SU-DHL-6 (cell line): ENCODE measurements at regions not wholly inside any gene's neighbourhood (a gene's known extent, or its start where the extent isn't known, plus 50 kb on each side); places are given as distances from the start of the nearest gene placed in this dataset.

Experiments
- H2AFZ ChIP-seq: fragments of 200-600 bp; sonication (generic); 2 replicates; pipeline ENCODE4 v1.6.1; 2014; ENCODE audit warnings: low read depth, mild to moderate bottlenecking, moderate library complexity, mixed read lengths, antibody characterized with exemption, low read length; ENCODE audit not compliant: severe bottlenecking
- H3F3A ChIP-seq: fragments of 200-600 bp; shearing (Covaris generic); 2 replicates; pipeline ENCODE4 v1.6.0; 2016; ENCODE audit warnings: antibody characterized with exemption, mild to moderate bottlenecking; ENCODE audit not compliant: insufficient read depth
- H3K27ac ChIP-seq: fragments of 200-600 bp; sonication (generic); 2 replicates; pipeline ENCODE4 v1.5.1; 2016; ENCODE audit warnings: low read depth, mild to moderate bottlenecking, low read length, moderate library complexity, mixed read lengths
- H3K27me3 ChIP-seq: fragments of 200-600 bp; sonication (generic), shearing (Covaris generic); 2 replicates; pipeline ENCODE4 v1.6.0; 2014; ENCODE audit warnings: mild to moderate bottlenecking, low read length
- H3K36me3 ChIP-seq: fragments of 200-600 bp; sonication (generic); 2 replicates; pipeline ENCODE4 v1.6.1; 2014; ENCODE audit warnings: mild to moderate bottlenecking, low read length, mixed read lengths
- H3K4me2 ChIP-seq: fragments of 300-600, 200-600 bp; shearing (Covaris generic), sonication (generic); 2 replicates; pipeline ENCODE4 v1.6.0; 2014; ENCODE audit warnings: low read length, low read depth, mild to moderate bottlenecking; ENCODE audit not compliant: poor library complexity, severe bottlenecking
- H3K4me3 ChIP-seq: fragments of 200-600 bp; sonication (generic); 2 replicates; pipeline ENCODE4 v1.5.1; 2014; ENCODE audit warnings: antibody characterized with exemption, low read length, mild to moderate bottlenecking, mixed read lengths; ENCODE audit not compliant: insufficient read depth, poor library complexity, severe bottlenecking
- H3K79me2 ChIP-seq: fragments of 200-600 bp; sonication (generic); 2 replicates; pipeline ENCODE4 v1.6.1; 2014; ENCODE audit warnings: mild to moderate bottlenecking, low read length, moderate library complexity; ENCODE audit not compliant: insufficient read depth
- H3K9ac ChIP-seq: fragments of 200-600 bp; sonication (generic); 2 replicates; pipeline ENCODE4 v1.7.0; 2014; ENCODE audit warnings: mild to moderate bottlenecking, low read length
- H3K9me2 ChIP-seq: fragments of 200-600 bp; sonication (generic); replicated peaks from 2 replicates; pipeline ENCODE4 v1.6.1; 2014; ENCODE audit warnings: low read length; ENCODE audit not compliant: insufficient read depth
- H3K9me3 ChIP-seq: fragments of 200-600 bp; sonication (generic); 2 replicates; pipeline ENCODE4 v1.6.1; 2014; ENCODE audit warnings: low read length, mixed read lengths; ENCODE audit not compliant: insufficient read depth
- H4K20me1 ChIP-seq: fragments of 200-600 bp; sonication (generic); 2 replicates; pipeline ENCODE4 v1.6.1; 2014; ENCODE audit warnings: low read depth, mild to moderate bottlenecking, antibody characterized with exemption, low read length, moderate library complexity, mixed read lengths
- CTCF ChIP-seq: fragments of 200-600 bp; sonication (generic); IDR thresholded peaks from one replicate; pipeline ENCODE4 v1.5.1; 2017; ENCODE audit warnings: antibody characterized with exemption, mild to moderate bottlenecking, low read length, moderate library complexity; ENCODE audit not compliant: insufficient read depth, poor library complexity, severe bottlenecking
- EZH2phosphoT487 ChIP-seq: fragments of 200-600 bp; sonication (generic), shearing (Covaris generic); conservative IDR thresholded peaks from 2 replicates; pipeline ENCODE4 v1.6.1; 2018; ENCODE audit warnings: mild to moderate bottlenecking, antibody characterized with exemption, low read length, moderate library complexity, mixed read lengths

- no peak overlapping the region for H3K27ac ChIP-seq
- no peak overlapping the region for H3K4me2 ChIP-seq
- H2AFZ ChIP-seq = no peak overlapping the region
- H3K9ac ChIP-seq = no peak overlapping the region
- H3K79me2 ChIP-seq = no peaks in the 10 kb centered on the region
- no peaks in the 10 kb centered on the region for H3K27me3 ChIP-seq
- no peak overlapping the region for H3K4me3 ChIP-seq
- no peaks in the 10 kb centered on the region for H4K20me1 ChIP-seq
- no peaks in the 10 kb centered on the region for H3K9me2 ChIP-seq
- TF ChIP-seq EZH2phosphoT487 (no peak), CTCF (no peak)
- no peaks in the 10 kb centered on the region for H3F3A ChIP-seq
- no peaks in the 10 kb centered on the region for H3K9me3 ChIP-seq
- H3K36me3 ChIP-seq = no peaks in the 10 kb centered on the region
Measured at GRCh38 chr10:46222364-46222935, 64.3 kb upstream of the ANTXRL start.

GRCh38 chr10:46223064-46223480, 63.7 kb upstream of the ANTXRL start:
- no peaks in the 10 kb centered on the region for H3K36me3 ChIP-seq
- H4K20me1 ChIP-seq = no peaks in the 10 kb centered on the region
- no peaks in the 10 kb centered on the region for H3K27me3 ChIP-seq
- no peak overlapping the region for H3K27ac ChIP-seq
- no peak for TF ChIP-seq EZH2phosphoT487
- TF ChIP-seq CTCF = peak; percentile 37
- no peaks in the 10 kb centered on the region for H3K9me3 ChIP-seq
- no peak overlapping the region for H3K4me2 ChIP-seq
- H3K9ac ChIP-seq = no peak overlapping the region
- H3K9me2 ChIP-seq = no peaks in the 10 kb centered on the region
- H3K4me3 ChIP-seq = no peak overlapping the region
- peak overlapping the region; percentile 35 for H2AFZ ChIP-seq
- no peaks in the 10 kb centered on the region for H3K79me2 ChIP-seq
- H3F3A ChIP-seq = no peaks in the 10 kb centered on the region

GRCh38 chr10:46223626-46224413, 63.0 kb upstream of the ANTXRL start:
- H3K4me2 ChIP-seq = no peak overlapping the region
- H3K4me3 ChIP-seq = no peak overlapping the region
- H4K20me1 ChIP-seq = no peaks in the 10 kb centered on the region
- H3K27me3 ChIP-seq = no peaks in the 10 kb centered on the region
- H3K9me3 ChIP-seq = no peaks in the 10 kb centered on the region
- H3K79me2 ChIP-seq = no peaks in the 10 kb centered on the region
- H2AFZ ChIP-seq = no peak overlapping the region
- TF ChIP-seq CTCF (no peak), EZH2phosphoT487 (no peak)
- no peak overlapping the region for H3K9ac ChIP-seq
- no peaks in the 10 kb centered on the region for H3K9me2 ChIP-seq
- no peak overlapping the region for H3K27ac ChIP-seq
- no peaks in the 10 kb centered on the region for H3K36me3 ChIP-seq
- H3F3A ChIP-seq = no peaks in the 10 kb centered on the region
